Activated CD4-positive, alpha-beta T cell treated with anti-CD3 and anti-CD28 coated beads, Interleukin-2, amount 10 ng/mL, durations not matched to agents 7 days and 5 days (primary cell): ENCODE measurements at regions not wholly inside any gene's neighbourhood (a gene's known extent, or its start where the extent isn't known, plus 50 kb on each side); places are given as distances from the start of the nearest gene placed in this dataset.

Experiments used
- CTCF ChIA-PET: fragments of 350-600 bp; sonication (Branson Sonifier 250); formaldehyde crosslinking; loops from one replicate; lab custom pipeline; 2021; ENCODE audit warnings: antibody characterized with exemption; lab: Charles Lee
- POLR2A ChIA-PET: fragments of 350-600 bp; sonication (Branson Sonifier 250); formaldehyde crosslinking; loops from one replicate; lab custom pipeline; 2021; ENCODE audit warnings: antibody characterized with exemption; lab: Charles Lee
- DNase-seq: peaks from one replicate; pipeline ENCODE4 v3.0.0-alpha.2; 2020
- H3K27ac Mint-ChIP-seq: one replicate; pipeline ENCODE4 v1.8.0; 2021; ENCODE audit warnings: mild to moderate bottlenecking, moderate library complexity, mixed read lengths
- H3K27me3 Mint-ChIP-seq: one replicate; pipeline ENCODE4 v1.8.0; 2021; ENCODE audit warnings: mixed read lengths
- H3K36me3 Mint-ChIP-seq: one replicate; pipeline ENCODE4 v1.8.0; 2021; ENCODE audit warnings: low read depth, mixed read lengths
- H3K4me1 Mint-ChIP-seq: one replicate; pipeline ENCODE4 v1.8.0; 2021; ENCODE audit warnings: mixed read lengths
- H3K4me3 Mint-ChIP-seq: one replicate; pipeline ENCODE4 v1.8.0; 2021; ENCODE audit warnings: mild to moderate bottlenecking, moderate library complexity, mixed read lengths
- H3K9me3 Mint-ChIP-seq: one replicate; pipeline ENCODE4 v1.8.0; 2021; ENCODE audit warnings: mixed read lengths

DNA sequence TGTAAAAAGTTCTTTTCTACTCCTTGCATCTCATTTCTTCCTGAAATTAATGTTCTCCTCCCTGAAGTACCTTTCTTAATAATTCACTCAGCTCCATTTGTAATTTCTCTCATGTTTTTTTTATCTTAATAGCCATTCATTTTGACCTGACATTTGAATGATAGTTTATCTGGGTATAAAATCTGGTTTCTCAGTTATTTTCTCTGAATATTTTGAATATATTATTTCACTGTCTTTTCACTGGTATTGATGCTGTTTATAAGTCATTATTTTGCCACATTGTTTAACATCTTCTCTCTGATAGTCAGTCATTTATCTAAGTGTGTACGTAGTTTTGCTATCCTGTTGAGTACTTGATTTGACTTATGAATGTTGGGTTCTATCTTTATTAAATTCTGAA is 68.8 kb upstream of the ARHGAP18 start:
- Mint-ChIP-seq H3K36me3 (peaks cover 4% of the 10 kb centered on the region), H3K9me3 (peaks cover 24% of the 10 kb centered on the region), H3K27ac (no peak overlapping the region), H3K4me3 (no peak overlapping the region), H3K4me1 (no peaks in the 10 kb centered on the region), H3K27me3 (peaks cover 9% of the 10 kb centered on the region)
- POLR2A ChIA-PET, result no interaction called here
- CTCF ChIA-PET, result no interaction called here
- DNase-seq, result no peak

DNA sequence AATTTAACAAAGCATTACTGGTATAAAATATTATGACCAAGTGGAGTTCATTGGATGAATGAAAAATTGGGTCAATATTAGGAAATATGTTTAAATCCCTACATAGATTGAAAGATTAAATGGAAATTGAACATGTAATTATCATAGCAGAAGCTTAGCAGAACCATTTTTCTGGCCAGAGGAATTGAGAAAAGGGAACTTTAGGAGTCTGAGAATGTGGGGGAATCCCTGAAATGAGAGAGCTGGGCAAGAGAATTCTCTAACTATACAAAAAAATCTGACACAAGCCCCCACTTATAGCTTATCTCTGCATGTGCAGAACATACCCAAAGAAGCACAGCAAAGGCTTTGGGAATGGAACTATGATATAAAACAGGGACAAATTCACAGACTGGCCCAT is 67.4 kb upstream of the ARHGAP18 start:
- H3K27ac Mint-ChIP-seq, result no peak overlapping the region
- CTCF ChIA-PET, result no interaction called here
- peaks cover 24% of the 10 kb centered on the region for H3K9me3 Mint-ChIP-seq
- peaks cover 4% of the 10 kb centered on the region for H3K36me3 Mint-ChIP-seq
- peaks cover 9% of the 10 kb centered on the region for H3K27me3 Mint-ChIP-seq
- H3K4me1 Mint-ChIP-seq, result no peaks in the 10 kb centered on the region
- no peak for DNase-seq
- POLR2A ChIA-PET, result no interaction called here
- no peak overlapping the region for H3K4me3 Mint-ChIP-seq

DNA sequence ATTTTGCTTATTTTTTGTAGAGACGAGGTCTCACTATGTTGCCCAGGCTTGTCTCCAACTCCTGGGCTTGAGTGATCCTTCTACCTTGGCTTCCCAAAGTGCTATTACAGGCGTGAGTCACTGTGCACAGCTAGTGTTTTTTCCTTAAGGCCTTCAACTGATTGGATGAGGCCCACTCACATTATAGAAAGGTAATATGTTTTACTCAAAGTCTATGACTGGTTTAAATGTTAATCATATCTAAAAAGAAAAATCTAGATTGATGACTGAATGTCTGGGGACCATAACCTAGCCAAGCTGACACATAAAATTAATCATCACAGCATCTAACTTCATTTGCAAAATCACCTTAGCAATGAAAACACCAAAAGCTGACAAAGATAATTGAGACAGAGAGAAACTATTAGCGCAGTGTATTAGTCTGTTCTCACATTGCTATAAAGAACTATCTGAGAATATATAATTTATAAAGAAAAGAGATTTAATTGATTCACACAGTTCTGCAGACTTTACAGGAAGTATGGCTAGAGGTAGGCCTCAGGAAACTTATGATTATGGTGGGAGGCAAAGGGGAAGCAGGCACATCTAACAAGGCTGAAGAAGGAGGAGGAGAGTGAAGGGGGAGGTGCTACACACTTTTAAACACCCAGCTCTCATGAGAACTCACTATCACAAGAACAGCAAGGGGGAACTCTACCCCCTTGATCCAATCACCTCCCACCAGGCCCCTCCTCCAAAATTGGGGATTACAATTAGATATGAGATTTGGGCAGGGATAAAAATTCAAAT is 66.8 kb upstream of the ARHGAP18 start:
- H3K36me3 Mint-ChIP-seq, result peaks cover 4% of the 10 kb centered on the region

DNA sequence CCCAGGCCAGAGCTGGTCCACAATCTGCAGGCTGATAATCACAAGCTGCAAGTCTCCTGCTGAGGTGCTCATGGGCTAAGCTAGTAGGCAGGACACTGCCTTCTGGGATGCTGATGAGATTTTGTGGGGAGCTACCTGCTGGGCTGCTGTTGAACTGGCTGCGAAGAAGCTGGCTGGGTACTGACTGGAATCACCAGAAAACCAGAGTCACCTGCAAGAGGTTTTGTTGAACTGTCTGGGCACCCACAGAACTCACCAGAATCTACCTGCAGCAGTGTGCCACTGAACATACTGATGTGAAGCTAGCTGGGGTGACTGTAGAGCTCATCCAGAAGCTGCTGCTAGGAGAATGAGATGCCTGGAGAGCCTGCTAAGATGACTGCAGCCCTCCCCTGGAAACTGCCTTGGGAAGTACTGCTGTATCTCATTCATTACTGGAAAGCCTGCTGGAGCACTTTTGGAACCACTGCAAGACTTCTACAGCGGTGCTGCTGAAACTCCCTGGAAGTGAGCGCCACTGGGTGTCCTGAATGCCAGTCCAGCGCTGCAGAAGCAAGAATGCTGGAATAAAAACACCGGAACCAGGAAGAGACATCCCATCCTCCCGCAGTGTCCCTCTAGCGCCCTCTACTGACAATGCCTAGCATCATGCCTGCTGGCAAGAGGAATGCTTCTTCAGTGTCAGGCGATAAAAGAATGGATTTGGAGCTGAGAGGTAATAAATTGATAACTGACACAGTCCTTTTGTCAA is 64.9 kb upstream of the ARHGAP18 start:
- peaks cover 23% of the 10 kb centered on the region for H3K27me3 Mint-ChIP-seq
- peaks cover 4% of the 10 kb centered on the region for H3K36me3 Mint-ChIP-seq
- no peaks in the 10 kb centered on the region for H3K4me1 Mint-ChIP-seq
- peaks cover 19% of the 10 kb centered on the region for H3K9me3 Mint-ChIP-seq
- POLR2A ChIA-PET, result no interaction called here
- H3K27ac Mint-ChIP-seq, result no peak overlapping the region
- CTCF ChIA-PET, result interaction anchor here (0.6 to 2.4 kb wide), 11 partner anchors 11 to 1129 kb away, joined by 3 to 10 read pairs (median 3); no protein-coding TSS in a partner anchor
- no peak overlapping the region for H3K4me3 Mint-ChIP-seq
- peak; percentile 55 for DNase-seq

More for the DNA sequence above, 66.8 kb upstream of the ARHGAP18 start:
- DNase-seq, result no peak
- Mint-ChIP-seq H3K27me3 (peaks cover 13% of the 10 kb centered on the region), H3K4me3 (no peak overlapping the region), H3K9me3 (peaks cover 24% of the 10 kb centered on the region), H3K27ac (no peak overlapping the region), H3K4me1 (no peaks in the 10 kb centered on the region)
- ChIA-PET POLR2A (no interaction called here), CTCF (interaction anchor here (2.4 kb wide), 1 partner anchor 179 kb away, joined by 10 read pairs; no protein-coding TSS in a partner anchor)

DNA sequence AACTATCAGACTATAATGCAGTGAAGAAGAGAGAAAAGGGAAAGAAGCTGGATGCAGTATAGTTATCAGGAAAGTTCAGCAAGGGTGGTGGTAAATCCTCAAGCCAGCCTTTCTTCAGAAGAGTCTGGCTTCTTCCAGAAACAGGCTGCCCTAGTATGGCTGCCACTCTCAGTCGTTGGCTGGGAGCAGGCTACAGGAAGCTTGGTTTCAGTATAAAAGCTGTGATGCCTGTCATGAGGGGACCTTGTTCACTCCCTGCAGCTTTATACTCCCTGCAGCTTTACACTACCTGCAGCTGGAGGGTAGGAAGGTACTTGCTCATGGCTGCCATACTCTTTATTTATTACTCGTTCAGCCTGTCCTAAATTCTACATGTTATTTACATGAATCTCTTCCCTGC is 63.3 kb upstream of the ARHGAP18 start:
- Mint-ChIP-seq H3K36me3 (peaks cover 4% of the 10 kb centered on the region), H3K27ac (no peak overlapping the region), H3K4me1 (no peaks in the 10 kb centered on the region), H3K9me3 (peaks cover 7% of the 10 kb centered on the region), H3K27me3 (peaks cover 27% of the 10 kb centered on the region), H3K4me3 (no peak overlapping the region)
- ChIA-PET CTCF (no interaction called here), POLR2A (no interaction called here)
- DNase-seq, result no peak

DNA sequence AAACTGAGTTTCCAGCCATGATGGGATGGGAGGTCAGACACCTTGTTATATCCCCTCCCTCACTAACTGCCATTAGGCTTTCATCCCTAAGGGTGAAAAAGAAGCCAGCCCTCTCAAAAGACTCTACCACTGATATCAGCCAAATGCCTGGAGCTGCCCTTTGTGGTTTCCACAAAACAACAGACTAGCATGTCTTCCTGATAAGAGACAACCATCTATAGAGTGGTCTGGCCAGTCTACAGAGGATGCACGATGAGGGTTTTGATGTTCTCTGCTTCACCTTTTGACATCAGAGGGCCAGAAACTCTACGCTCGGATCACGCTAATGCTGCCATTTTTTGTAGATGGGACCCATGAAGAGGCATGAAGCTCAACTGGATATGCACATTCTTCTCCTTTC is 61.7 kb upstream of the ARHGAP18 start:
- Mint-ChIP-seq H3K36me3 (no peaks in the 10 kb centered on the region), H3K4me3 (no peak overlapping the region), H3K27me3 (peaks cover 28% of the 10 kb centered on the region), H3K4me1 (peaks cover 12% of the 10 kb centered on the region), H3K9me3 (no peaks in the 10 kb centered on the region), H3K27ac (no peak overlapping the region)
- ChIA-PET CTCF (no interaction called here), POLR2A (no interaction called here)
- no peak for DNase-seq

DNA sequence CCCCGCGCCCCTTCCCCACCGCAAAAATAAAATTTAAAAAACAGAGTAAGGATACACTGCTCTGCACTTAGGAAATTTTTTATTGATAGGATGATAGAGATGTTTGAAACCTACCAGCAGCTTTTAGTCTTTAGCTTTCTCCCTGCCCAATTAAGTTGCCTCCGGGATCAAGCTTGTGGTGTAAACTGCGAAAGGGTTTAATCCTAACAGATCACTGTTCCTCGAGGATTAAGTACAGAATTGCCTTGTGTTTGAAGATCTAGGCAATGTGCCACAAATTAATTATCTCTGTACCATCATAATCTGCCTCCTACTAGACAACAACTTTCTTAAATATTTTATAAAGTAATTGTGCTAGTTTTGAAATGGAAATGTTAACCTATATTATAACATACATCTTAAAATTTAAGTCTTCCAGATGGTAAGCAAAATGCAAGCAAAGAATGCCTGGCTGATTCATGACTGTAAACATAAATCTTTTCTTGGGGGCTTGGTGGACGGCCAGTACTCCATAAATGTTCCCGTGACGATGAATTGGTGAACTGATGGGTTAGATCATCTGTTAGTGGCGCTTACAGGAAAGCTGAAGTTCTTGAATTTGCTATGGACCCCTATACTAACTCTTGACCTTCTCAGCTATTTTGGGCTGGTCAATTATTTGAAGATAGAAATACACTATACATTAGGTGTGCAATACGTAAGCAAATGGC is 58.0 kb upstream of the ARHGAP18 start:
- H3K36me3 Mint-ChIP-seq, result peaks cover 4% of the 10 kb centered on the region
- H3K4me1 Mint-ChIP-seq, result peaks cover 32% of the 10 kb centered on the region
- ChIA-PET CTCF (interaction anchor here (0.9 to 2.1 kb wide), 2 partner anchors 12 to 253 kb away, joined by 3 to 4 read pairs; no protein-coding TSS in a partner anchor), POLR2A (no interaction called here)
- no peaks in the 10 kb centered on the region for H3K9me3 Mint-ChIP-seq
- H3K27me3 Mint-ChIP-seq, result peaks cover 55% of the 10 kb centered on the region
- H3K4me3 Mint-ChIP-seq, result peak overlapping the region; percentile 72
- DNase-seq, result no peak
- peak overlapping the region; percentile 28 for H3K27ac Mint-ChIP-seq

DNA sequence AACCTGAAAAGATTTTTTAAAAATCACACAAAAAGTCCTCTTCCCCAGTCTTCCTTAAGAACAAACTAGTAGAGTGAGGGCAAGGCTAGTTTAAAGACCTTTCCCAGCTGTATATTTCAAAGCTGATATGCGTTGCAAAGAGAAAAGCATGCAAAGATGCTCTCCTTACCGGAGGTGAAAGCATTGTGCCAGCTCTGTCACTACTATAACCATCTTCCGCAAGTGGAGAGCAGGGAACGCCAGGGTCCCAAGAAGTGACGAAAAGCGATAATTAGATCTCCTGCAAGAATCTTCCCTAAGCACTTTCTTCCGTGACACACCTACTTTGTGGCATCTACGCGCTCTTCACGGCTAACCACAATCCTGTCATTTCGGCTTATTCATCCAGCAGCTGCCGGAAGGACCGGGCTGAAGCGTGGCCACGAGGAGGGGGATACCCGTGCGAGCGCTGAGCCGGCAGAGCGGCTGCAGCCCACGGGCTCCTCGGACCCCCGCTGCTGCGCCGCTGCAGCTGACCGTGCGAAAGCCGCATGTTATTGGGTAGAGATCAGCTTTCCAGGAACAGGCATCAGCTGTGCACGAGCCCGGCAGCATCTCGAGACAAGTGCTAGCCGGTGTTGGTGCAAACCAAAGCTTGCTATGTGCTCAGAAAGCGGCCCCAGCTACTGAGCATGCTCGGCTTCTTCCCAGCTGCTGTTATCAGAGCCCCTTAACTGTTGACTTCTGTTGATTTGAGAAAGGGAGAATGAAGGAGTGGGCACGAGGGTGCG is 57.2 kb upstream of the ARHGAP18 start:
- Mint-ChIP-seq H3K27ac (peak overlapping the region; percentile 28), H3K9me3 (no peaks in the 10 kb centered on the region), H3K36me3 (peaks cover 4% of the 10 kb centered on the region), H3K4me1 (peaks cover 32% of the 10 kb centered on the region), H3K4me3 (peak overlapping the region; percentile 72), H3K27me3 (peaks cover 55% of the 10 kb centered on the region)
- peak; percentile 65 for DNase-seq
- ChIA-PET CTCF (interaction anchor here (0.8 to 2.1 kb wide), 3 partner anchors 13 to 270 kb away, joined by 3 to 4 read pairs (median 3); no protein-coding TSS in a partner anchor), POLR2A (no interaction called here)

DNA sequence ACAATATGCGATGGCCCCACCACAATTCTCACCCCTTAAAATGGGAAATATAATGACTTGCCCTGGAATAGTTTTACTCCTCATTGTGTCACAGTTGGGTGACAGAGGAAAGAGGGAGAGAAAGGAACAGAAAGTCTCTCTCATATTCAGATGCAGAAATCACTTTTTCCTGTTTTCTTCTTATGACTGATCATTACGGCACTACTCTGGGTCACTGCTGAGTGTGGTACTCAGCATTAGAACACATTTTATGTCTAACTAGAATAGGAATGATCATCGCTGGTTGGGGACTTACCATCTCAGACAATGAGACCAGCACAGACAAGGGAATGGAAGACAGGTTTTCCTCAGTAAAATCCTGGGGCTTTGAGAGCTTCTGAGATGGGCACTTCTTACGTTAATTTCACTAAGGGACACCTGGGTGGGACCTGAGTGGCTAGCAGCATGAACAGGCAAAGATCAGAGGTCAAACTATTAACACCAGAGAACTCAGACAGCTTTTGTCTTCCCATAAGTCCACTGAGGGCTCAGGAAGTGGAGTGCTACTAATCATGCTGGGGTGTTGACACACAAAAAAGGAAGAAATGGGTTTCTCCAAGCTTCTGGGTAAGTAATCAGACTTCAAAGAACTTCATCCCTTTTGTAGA is 54.9 kb upstream of the ARHGAP18 start:
- H3K9me3 Mint-ChIP-seq, result no peaks in the 10 kb centered on the region
- H3K27ac Mint-ChIP-seq, result no peak overlapping the region
- DNase-seq, result no peak
- ChIA-PET CTCF (interaction anchor here (1.3 kb wide), 1 partner anchor 167 kb away, joined by 6 read pairs; no protein-coding TSS in a partner anchor), POLR2A (interaction anchor here (0.6 kb wide), 1 partner anchor 57 kb away, joined by 4 read pairs; no protein-coding TSS in a partner anchor)
- H3K36me3 Mint-ChIP-seq, result peaks cover 4% of the 10 kb centered on the region
- no peak overlapping the region for H3K4me3 Mint-ChIP-seq
- peaks cover 32% of the 10 kb centered on the region for H3K4me1 Mint-ChIP-seq
- peaks cover 54% of the 10 kb centered on the region for H3K27me3 Mint-ChIP-seq

DNA sequence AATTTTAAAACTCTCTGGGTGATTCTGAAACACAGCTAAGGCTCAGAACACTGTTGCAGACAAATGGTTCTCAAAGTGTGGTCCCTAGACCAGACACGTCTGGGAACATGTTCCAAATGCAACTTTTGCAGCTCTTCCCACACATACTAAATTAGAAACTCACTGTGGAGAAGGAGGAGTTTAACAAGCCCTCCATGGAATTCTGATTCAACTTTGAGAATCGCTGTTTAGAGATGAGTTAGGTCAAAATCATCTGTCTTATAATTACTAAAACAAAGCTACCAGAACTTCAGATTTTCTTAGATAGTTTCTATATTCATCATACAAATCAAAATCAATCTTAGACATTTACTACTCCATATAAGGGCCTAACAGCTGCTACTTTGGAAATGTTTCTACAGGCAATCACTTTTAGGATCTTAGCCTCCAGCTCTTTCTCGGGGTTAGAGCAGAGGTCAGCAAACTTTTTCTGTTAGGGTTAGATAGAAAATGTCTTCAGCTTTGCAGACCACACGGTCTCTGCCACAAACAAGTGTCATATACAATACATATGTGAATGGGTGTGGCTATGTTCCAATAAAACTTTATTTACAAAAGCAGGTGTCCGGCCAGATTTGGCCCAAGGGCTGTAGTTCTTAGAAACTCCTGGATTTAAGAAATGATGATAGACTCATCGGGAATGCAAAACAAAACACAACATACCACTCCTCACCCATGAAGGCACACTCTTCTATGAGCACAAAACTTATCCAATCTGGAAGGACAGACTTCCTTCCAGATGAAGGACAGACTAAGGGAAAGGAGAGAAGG is 50.0 kb upstream of the ARHGAP18 start:
- no peaks in the 10 kb centered on the region for H3K9me3 Mint-ChIP-seq
- H3K36me3 Mint-ChIP-seq, result peaks cover 4% of the 10 kb centered on the region
- ChIA-PET CTCF (interaction anchor here (1.1 to 1.4 kb wide), 3 partner anchors 15 to 258 kb away, joined by 3 read pairs; no protein-coding TSS in a partner anchor), POLR2A (no interaction called here)
- H3K4me3 Mint-ChIP-seq, result no peak overlapping the region
- H3K27ac Mint-ChIP-seq, result no peak overlapping the region
- no peak for DNase-seq
- peaks cover 5% of the 10 kb centered on the region for H3K4me1 Mint-ChIP-seq
- H3K27me3 Mint-ChIP-seq, result peaks cover 34% of the 10 kb centered on the region
